ENCODE measurements at regions not wholly inside any gene's neighbourhood (a gene's known extent, or its start where the extent isn't known, plus 50 kb on each side); places are given as distances from the start of the nearest gene placed in this dataset.
A peak's percentile ranks its signal among the peaks of the same experiment; 100 is the strongest.

GRCh38 chr13:80444240-80445015, 103.5 kb upstream of the SPRY2 start:
- peaks cover 0 to 23% (median 14%) of the 10 kb centered on the region in 4 donors for H3K4me1 ChIP-seq (ENCODE audit: control insufficient read depth in 4 of 4, insufficient read depth in 4 of 4, low read length in 3 of 4)
- no peak for DNase-seq (ENCODE audit: low spot score)
- no peaks in the 10 kb centered on the region for H3K9me3 ChIP-seq (ENCODE audit: control insufficient read depth in 4 of 4, low read length in 3 of 4)
- H3K4me3 ChIP-seq (ENCODE audit: low read depth in 1 of 3, low read length in 3 of 3), result no peak overlapping the region
- H3K27me3 ChIP-seq (ENCODE audit: control insufficient read depth in 4 of 4, insufficient read depth in 4 of 4, low read length in 3 of 4), result no peaks in the 10 kb centered on the region
- WGBS, result 53% methylated on average over 4 of the region's 4 CpGs
- H3K36me3 ChIP-seq (ENCODE audit: control insufficient read depth in 4 of 4, insufficient read depth in 3 of 4, low read depth in 1 of 4, low read length in 3 of 4), result no peaks in the 10 kb centered on the region
- no peak overlapping the region for H3K27ac ChIP-seq (ENCODE audit: low read depth in 1 of 2, low read length in 2 of 2)
- TF ChIP-seq ZBTB33 (IDR thresholded peaks at IDR 0.05), result peak; percentile 23
- peak; percentile 41 for TF ChIP-seq FOXA1 (IDR thresholded peaks at IDR 0.05)
- TF ChIP-seq RAD21 (IDR thresholded peaks at IDR 0.05), result peak; percentile 27 to 33
- TF ChIP-seq RXRA (IDR thresholded peaks at IDR 0.05), result peak; percentile 55 to 57
- TF ChIP-seq MAX (IDR thresholded peaks at IDR 0.05), result peak; percentile 45
- TF ChIP-seq EGR1 (IDR thresholded peaks at IDR 0.05; ENCODE audit: low read depth in 2 of 2), result no peak
- peak; percentile 83 for TF ChIP-seq FOXA2 (IDR thresholded peaks at IDR 0.05)
- TF ChIP-seq HNF4A (conservative IDR thresholded peaks at IDR 0.05), result peak; percentile 26 to 43
- no peak for TF ChIP-seq NR2F2 (IDR thresholded peaks at IDR 0.05)
- TF ChIP-seq HNF4G (IDR thresholded peaks at IDR 0.05), result no peak
- TF ChIP-seq ATF3 (IDR thresholded peaks at IDR 0.05), result no peak
- TF ChIP-seq REST (IDR thresholded peaks at IDR 0.05), result peak; percentile 36
- no peak for TF ChIP-seq CTCF (IDR thresholded peaks at IDR 0.05; ENCODE audit: low read depth, low read length, missing input control)
- peak; percentile 68 for TF ChIP-seq YY1 (IDR thresholded peaks at IDR 0.05)
- no peak for TF ChIP-seq TAF1 (conservative IDR thresholded peaks at IDR 0.05)
- peak in 1 of 2 donors; percentile 23 for TF ChIP-seq JUND (IDR thresholded peaks at IDR 0.05)
- TF ChIP-seq GABPA (IDR thresholded peaks at IDR 0.05 in 1 of 2, conservative IDR thresholded peaks at IDR 0.05 in 1 of 2), result no peak
- TF ChIP-seq SP1 (IDR thresholded peaks at IDR 0.05), result peak; percentile 44
- no peak overlapping the region for H3K9ac ChIP-seq (ENCODE audit: low read depth in 1 of 2, low read length in 2 of 2)
